ENCODE measurements at regions not wholly inside any gene's neighbourhood (a gene's known extent, or its start where the extent isn't known, plus 50 kb on each side); places are given as distances from the start of the nearest gene placed in this dataset.
A peak's percentile ranks its signal among the peaks of the same experiment; 100 is the strongest.
"Not testable (repeated sequence)": the region's sequence is repeated elsewhere in the genome, so short reads cannot be mapped to it uniquely, and the experiment has no call there.

DNA sequence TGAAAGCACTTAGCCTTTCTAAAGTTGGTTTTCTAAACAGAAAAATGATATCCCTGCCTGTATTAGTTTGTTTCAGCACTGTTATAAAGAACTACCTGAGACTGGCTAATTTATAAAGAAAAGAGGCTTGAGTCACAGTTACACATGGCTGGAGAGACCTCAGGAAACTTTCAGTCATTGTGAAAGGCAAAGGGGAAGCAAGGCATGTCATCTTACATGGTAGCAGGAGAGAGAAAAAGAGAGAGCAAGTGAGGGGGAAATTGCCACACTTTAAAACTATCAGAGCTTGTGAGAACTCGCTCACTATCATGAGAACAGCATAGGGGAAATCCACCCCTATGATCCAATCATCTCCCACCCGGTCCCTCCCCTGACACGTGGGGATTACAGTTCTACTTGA lies 64.9 kb downstream of the FAM170A start:
- no peak for DNase-seq (ENCODE audit: low read depth)

DNA sequence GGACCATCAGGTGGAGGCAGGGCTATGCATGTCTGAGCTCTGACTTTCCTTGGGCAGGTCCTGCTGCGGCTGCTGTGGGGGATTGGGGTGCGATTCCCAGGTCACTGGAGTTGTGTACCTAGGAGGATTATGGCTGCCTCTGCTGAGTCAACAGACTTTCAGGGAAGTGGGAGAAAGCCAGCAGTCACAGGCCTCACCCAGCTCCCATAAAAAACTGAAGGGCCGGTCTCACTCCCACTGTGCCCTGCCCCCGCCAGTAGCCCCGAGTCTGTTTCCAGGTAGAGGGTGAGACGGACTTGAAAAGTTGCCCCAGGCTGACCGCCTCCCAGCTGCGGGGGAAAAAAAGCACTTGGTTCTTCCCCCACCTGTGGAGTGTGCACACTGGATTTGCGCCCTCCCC lies 76.7 kb downstream of the FAM170A start:
- no peak for DNase-seq (ENCODE audit: low read depth)

DNA sequence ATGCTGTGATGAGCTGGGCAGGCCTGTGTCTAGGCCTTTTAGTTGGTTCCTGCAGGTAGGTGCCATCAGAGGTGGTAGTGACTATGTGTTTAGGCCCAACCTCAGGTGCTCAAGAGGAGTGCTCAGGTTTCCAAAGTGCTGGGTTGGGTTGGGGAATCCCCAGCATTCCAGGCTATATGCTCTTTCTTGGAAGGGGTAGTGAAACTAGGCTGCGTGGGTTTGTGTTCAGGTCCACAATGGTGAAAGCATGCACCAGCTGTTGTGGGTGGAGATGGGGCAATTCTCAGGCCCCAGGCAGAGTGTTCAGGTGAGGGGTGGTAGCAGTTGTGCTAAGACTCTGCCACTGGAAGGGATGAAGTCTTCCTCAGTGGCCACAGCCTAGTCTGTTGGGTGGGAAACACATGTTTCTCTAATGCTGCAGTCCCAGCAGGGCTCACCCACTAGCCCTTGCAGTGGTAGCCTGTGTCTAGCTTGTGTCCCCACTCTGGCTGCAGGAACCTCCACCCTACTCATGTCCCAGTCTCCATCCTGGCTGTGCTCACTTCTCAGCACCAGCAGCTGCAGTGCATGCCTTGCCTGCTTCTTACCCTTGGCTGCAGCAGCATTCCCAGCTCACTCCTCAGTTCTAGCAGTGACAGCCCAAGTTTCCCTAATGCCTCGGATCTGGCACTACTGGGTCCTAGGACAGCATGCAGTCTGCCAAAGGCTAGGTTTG lies 78.9 kb downstream of the FAM170A start:
- no peak for DNase-seq (ENCODE audit: low read depth)

DNA sequence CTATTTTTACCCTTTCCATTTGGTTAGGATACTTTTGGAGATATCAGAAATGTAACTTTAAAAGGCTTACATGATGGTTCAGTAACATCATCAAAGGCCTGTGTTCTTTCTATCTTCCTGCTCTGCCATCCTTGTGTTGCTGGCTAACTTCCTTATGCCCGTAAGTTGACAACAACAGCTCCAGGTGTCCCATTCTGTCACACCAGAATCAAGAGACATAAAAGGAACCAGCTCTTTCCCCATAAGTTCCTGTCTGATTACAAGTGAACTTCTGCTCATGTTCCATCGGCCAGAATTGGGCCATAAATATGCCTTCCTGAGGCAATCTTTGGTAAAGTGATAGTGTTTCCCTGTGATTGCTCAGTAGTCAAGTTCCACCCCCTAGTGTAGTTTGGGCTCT lies 92.4 kb downstream of the FAM170A start:
- no peak for DNase-seq (ENCODE audit: low read depth)

DNA sequence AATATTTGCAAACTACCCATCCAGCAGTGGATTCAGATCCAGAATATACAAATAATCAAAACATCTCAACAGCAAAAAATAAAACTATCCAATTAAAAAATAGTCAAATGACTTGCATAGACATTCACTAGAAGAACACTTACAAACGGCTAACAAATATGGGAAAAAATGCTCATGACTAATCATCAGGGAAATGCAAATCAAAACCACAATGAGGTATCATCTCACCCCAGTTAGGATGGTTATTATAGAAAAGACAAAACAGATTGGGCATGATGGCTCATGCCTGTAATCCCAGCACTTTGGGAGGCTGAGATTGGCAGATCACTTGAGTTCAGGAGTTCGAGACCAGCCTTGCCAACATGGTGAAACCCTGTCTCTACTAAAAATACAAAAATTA lies 95.9 kb downstream of the FAM170A start:
- peak; percentile 3 for DNase-seq (ENCODE audit: low read depth)

DNA sequence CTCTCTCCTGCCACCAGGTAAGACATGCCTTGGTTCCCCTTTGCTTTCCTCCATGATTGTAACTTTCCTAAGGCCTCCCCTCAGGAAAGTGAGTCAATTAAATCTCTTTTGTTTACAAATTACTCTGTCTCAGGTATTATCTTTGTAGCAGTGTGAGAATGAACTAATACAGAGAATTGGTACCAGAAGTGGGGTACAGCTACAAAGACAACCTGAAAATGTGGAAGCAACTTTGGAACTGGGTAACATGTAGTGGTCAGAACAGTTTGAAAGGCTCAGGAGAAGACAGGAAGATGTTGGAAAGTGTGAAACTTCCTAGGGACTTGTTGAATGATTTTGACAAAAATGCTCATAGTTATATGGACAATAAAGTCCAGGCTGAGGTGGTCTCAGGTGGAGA lies 97.2 kb downstream of the FAM170A start:
- DNase-seq (ENCODE audit: low read depth), result no peak

DNA sequence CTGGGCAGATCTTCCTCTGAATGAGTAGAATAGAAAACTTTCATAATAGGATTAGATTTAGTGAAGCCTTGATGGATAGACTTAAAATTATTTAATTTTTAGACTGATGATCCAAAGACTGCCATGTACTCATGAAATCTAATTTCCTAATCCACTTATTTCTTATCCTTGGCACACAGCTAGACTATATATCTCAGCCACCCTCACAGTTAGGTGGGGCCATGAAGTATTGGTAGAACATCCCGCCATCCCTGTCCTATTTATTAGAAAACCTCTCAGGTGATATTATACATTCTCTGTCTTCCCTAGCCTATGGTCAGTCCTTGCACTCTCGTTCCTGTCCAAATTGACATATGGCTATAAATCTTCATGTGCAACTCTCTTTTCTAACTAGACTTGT lies 110.9 kb downstream of the FAM170A start:
- no peak for DNase-seq (ENCODE audit: low read depth)

DNA sequence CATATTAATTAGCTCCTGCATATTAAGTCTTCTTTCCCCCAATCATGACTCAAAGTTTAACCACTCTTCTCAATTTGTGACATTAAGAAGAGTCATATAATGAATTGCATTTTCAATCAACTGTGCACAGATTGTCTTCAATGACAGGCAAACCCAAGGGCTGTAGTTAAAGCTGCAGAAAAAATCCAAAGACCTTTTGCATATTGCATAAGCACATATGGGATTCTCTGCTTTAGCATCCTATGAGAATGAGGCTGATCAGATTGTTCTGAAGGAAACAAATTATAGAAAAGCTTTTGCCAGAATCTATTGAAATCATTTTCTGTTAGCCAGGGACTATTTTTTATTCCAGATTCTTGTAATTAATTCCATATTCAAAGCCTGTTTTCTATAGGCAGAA lies 112.3 kb downstream of the FAM170A start:
- DNase-seq (ENCODE audit: low read depth), result no peak

DNA sequence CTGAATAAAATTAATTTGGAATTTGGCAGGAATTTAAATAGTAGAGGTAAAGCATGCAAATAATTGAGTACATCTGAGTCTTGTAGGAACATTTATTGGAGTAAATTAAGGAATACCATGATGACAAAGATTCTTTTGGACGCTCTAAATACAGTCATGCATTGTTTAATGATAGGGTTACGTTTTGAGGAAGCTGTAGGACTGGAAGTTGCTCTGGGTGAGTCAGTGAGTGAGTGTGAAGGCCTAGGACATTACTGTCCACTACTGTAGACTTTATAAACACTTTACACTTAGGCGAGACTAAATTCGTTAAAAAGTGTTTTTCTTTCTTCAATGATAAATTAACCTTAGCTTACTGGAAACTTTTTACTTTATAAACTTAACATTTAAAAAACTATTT lies 113.0 kb downstream of the FAM170A start:
- DNase-seq (ENCODE audit: low read depth), result peak; percentile 6

DNA sequence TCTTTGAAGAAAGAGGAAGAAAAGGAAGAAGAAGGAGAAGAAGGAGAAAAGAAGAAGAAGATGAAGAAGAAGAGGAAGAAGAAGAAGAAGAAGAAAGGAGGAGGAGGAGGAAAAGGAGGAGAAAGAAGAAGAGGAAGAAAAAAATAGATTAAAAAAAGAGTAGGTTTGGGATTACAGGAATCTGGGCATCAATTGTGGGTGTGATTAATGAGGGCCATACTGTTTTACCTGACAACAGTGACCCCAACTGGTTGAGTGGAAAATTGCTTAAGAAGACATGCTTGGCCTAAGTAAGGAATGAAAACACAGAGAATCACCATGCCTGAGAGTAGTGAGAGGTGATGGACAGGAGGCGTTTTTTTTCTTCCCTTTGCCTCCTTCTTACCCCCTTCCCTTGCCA lies 114.6 kb downstream of the FAM170A start:
- DNase-seq (ENCODE audit: low read depth), result peak; percentile 51

DNA sequence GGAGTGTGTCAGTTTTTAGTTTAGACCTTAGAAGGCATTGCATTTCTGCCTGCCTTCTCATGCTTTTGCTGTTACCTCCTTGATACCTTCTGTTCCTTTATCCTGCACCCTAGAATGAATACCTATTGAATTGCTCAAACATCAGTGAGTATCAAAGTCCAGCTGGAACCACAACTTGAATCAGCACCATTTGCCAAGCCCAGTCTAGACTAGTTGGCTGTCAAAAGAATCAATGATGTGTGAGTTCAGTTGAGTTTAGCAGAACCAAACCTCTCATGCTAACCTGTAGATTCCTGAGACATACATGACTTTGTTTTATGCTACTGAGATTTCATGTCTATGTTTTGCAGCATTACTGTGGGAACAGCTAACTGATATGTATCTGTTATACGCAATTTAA lies 116.6 kb downstream of the FAM170A start:
- DNase-seq (ENCODE audit: low read depth), result no peak

DNA sequence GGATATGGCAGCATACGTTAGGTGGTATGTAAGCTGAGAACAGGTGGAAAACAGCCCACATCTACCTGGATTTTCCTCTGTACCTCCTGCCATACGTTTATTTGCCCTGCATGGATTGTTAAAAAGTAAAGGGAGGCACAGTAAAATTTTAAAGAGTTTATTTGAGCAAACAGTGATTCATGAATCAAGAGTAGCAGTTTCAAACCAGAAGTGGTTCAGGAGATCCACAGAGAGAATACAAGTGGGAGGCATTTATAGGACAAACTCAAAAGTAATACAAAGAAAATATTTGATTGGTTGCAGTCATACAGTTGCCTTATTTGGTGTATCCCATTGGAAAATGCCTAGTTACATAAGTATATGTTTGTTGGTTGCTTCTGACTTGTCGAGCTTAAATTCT lies 117.6 kb downstream of the FAM170A start:
- no peak for DNase-seq (ENCODE audit: low read depth)

DNA sequence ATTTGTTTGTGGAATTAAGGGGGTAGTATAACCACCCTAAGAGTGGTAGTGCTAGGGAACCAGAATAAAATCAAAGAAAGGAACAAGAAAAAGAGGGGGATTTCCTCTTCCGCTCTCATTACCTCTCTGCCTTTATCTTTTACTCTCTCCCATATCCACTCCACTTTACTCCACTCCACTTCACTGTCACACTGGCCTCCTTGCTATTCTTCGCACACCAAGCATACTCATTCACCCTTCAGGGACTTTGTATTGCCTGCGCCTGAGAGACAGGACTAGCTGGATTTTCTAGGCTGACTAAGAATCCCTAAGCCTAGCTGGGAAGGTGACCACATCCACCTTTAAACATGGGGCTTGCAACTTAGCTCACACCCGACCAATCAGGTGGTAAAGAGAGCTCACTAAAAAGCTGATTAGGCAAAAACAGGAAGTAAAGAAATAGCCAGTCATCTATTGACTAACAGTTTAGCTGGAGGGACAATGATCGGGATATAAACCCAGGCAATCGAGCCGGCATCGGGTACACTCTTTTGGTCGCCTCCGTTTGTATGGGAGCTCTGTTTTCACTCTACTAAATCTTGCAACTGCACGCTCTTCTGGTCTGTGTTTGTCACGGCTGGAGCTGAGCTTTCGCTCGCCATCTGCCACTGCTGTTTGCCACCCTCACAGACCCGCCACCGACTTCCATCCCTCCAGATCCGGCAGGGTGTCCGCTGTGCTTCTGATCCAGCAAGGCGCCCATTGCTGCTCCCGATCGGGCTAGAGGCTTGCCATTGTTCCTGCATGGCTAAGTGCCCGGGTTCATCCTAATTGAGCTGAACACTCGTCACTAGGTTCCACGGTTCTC lies 121.8 kb downstream of the FAM170A start:
- peak; percentile 2 for DNase-seq (ENCODE audit: low read depth)

DNA sequence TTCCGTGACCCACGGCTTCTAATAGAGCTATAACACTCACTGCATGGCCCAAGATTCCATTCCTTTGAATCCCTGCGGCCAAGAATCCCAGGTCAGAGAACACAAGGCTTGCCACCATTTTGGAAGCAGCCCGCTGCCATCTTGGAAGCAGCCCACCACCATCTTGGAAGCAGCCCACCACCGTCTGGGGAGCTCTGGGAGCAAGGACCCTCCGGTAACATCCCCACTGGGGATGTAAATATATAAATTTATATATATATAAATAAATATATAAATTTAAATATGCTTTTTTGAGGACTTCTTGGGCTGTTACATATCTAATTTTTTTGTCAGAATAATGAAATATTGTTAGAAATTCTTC lies 122.4 kb downstream of the FAM170A start:
- DNase-seq (ENCODE audit: low read depth), result no peak

DNA sequence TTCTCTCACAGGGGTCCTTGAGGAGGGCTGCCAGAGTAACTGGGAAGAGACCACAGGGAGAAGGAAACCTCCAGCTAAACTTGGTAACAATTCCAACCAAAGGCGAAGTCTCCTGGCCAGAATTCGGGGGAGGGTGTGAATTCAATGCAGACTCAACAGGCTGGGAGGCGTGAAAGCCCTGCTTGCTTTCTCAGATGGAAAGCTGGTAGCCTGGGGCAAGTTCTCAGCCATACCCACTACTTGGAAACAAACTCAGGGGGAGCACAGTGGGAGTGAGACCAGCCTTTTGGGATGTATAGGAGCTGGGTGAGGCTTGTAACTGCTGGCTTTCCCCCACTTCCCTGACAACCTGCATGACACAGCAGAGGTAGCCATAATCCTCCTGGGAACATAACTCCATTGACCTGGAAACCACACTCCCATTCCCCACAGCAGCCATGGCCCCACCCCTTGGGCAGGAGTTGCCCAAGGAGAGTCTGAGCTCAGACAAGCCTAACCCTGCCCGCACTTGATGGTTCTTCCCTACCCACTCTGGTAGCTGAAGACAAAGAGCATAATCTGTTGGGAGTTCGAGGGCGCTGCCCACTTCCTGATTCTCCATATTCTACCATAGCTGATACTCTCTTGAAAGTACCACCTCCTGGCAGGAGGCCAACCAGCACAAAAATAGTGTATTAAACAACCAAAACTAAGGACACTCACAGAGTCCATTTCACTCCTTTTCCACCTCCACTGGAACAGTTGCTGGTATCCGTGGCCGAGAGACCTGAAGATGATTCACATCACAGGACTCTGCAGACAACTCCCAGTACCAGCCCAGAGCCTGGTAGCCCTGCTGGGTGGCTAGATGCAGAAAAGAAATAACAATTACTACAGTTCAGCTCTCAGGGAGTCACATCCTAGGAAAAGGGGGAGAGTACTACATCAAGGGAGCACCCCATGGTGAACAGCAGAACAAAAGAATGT lies 123.8 kb downstream of the FAM170A start:
- DNase-seq (ENCODE audit: low read depth), result peak; percentile 24

DNA sequence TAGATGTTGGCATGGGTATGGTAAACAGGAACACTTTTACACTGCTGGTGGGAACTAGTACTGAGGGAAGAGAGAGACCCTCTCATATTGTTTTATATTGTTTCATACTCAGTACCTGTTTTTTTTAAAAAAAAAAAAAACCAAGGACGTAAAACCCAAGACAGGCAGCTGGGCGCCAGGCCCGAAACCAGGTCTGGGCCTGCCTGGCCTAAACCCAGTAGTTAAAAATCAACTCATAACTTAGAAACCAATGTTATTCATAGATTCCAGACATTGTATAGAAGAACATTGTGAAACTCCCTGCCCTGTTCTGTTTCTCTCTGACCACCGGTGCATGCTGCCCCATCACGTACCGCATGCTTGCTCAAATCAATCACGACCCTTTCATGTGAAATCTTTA lies 125.5 kb downstream of the FAM170A start:
- not testable (repeated sequence) for DNase-seq (ENCODE audit: low read depth)

DNA sequence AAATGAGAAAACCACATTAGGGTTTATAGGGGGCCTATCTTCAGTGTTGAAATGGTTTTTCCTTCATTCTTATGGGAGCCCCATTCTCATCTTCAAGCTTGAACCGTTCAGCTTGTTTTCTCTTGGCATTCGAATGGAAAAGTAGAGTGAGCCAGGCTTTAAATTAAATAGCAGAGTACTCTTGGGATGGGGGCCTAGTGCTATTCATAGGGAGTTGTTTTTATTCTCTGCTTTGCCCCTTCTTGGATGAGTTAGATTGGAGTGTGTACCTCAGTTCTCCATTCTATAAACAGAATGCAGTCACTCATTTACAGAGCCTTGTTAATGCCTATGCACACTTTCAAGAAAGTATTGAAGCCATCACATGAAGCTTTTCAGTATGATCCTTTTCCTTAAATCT lies 127.9 kb downstream of the FAM170A start:
- DNase-seq (ENCODE audit: low read depth), result no peak

DNA sequence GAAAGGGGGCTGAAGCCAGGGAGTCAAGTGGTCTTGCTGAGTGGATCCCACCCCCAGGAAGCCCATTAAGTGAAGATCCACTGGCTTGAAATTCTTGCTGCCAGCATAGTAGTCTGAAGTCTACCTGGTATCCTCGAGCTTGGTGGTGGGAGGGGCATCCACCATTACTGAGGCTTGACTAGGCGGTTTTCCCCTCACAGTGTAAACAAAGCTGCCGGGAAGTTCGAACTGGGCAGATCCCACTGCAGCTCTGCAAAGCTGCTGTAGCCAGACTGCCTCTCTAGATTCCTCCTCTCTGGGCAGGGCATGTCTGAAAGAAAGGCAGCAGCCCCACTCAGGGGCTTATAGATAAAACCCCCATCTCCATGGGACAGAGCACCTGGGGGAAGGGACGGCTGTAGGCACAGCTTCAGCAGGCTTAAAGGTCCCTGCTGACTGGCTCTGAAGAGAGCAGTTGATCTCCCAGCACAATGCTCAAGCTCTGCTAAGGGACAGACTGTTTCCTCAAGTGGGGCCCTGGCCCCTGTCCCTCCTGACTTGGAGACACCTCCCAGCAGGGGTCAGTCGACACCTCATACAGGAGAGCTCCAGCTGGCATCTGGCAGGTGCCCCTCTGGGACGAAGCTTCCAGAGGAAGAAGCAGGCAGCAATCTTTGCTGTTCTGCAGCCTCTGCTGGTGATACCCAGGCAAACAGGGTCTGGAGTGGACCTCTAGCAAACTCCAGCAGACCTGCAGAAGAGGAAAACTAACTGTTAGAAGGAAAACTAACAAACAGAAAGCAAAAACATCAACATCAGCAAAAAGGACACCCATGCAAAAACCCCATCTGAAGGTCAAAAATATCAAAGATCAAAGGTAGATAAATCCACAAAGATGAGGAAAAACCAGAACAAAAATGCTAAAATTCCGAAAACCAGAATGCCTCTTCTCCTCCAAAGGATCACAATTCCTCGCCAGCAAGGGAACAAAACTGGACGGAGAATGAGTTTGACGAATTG lies 140.6 kb downstream of the FAM170A start:
- DNase-seq (ENCODE audit: low read depth), result peak; percentile 31

DNA sequence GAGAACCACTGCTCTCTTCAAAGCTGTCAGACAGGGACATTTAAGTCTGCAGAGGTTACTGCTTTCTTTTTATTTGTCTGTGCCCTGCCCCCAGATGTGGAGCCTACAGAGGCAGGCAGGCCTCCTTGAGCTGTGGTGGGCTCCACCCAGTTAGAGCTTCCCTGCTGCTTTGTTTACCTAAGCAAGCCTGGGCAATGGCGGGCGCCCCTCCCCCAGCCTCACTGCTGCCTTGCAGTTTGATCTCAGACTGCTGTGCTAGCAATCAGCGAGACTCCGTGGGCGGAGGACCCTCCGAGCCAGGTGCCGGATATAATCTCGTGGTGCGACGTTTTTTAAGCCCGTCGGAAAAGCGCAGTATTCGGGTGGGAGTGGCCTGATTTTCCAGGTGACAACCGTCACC lies 150.8 kb downstream of the FAM170A start:
- DNase-seq (ENCODE audit: low read depth), result not testable (repeated sequence)

DNA sequence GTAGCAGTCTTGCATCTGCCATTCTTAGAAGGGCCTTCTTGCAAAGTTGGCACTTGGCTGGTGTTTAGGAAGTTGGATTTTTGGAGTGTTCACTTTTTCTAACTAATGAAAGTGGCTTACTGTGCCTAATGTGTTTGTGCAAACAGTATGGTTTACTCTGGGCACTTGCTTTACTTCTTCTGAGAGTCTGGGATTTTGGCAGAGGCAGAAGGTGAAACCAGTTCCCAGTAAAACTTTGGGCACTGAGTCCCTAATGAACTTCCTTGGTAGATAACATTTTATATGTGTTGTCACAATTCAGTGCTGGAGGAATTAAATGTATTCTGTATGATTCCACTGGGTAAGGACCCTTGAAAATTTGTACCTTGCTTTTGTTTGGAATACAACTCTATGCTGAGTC lies 155.7 kb downstream of the FAM170A start:
- DNase-seq (ENCODE audit: low read depth), result no peak

Measured in Daoy (cell line).